ENCODE measurements at regions not wholly inside any gene's neighbourhood (a gene's known extent, or its start where the extent isn't known, plus 50 kb on each side); places are given as distances from the start of the nearest gene placed in this dataset.
"Not testable (repeated sequence)": the region's sequence is repeated elsewhere in the genome, so short reads cannot be mapped to it uniquely, and the experiment has no call there.

DNA sequence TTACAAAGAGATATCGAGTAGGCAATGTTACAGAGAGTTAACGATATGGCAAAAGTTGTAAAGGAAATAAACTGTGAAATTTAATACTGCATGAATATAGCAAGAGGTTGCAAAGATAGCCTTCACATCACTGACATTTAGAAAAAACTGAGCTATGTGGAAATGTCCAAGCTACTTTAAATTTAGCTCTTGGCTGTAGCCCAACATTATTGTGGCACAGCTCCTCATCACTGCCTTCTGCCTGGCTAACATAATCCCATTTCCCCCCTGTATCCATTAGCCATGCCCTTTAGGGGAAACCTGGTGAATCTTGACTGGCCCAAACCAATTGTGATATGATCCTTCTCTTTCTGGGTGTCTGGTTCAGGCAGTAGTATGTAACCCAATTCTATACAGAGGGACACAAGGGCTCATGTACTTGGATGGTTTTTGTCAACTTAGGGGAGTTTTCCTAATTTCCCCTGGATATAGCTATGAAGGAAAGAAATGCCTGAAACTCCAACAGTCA, 115.4 kb downstream of the PFDN4 start:
- intact Hi-C loops (cut with DNase I) = no loop called here
- DNase-seq = no peak

DNA sequence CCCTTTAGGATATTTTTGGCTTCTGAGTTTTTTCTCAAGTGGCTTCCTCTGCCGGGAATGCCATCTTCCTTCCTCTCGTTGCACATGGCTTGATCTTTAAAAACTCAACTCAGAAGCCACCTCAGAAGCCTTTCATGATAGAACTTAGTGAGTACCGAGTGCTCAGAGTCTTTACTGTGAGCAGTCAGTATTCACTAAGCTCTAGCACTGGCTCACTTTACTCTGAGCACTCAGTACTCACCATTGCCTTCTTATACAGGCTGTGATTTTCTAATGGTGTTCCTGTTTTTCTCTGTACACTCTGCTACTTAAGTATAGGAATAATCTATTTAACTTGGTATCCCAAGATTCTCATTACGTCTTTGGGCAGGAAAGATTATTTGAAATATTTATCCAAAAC, 116.2 kb downstream of the PFDN4 start:
- no peak for DNase-seq
- intact Hi-C loops (cut with DNase I) = no loop called here

DNA sequence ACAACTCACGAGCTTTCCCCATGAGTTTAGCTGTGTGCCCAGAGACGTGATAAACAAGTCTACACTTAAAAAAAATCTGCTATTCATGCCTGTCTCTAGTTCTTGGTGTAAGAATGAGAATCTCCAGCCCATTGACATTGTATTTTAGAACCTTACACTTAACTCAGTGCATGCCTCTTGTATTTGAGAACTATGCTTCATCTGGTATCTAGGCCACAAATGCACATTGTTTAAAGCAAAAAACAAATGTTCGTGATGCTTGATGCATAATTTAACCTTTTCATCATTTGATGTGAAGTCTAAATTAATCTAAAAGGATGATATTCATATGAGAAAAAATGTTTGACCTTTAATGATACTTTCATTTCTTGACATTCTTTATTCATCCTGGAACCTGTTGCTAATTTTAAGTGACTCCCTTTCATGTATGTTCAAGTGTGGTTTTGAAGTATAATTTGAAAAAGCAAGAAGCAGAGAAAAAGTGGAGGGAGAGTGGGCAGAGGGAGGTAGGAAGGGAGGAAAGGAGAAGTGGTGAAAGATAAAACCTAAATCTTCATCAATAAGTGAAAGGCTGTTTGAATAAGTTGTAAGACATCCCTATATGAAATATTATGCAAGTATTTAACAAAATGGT, 116.9 kb downstream of the PFDN4 start:
- intact Hi-C loops (cut with DNase I) = no loop called here

DNA sequence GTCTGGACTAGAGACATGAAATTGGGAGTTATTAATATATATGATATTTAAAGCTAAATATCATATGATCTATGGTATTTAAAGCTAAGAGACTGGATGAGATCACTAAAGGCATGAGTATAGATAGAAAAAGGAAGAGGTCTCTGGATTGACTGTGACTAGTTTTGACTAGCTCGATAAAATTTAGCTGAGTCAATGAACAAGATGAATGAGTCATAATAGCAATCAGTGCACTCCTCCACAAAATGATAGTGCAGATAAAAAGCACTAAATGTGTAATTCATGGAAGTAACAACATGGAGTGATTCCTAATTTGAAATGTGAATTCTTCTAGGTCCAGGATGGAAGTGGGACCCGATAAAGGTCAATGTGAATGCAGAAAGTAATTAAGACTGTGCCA, 127.4 kb downstream of the PFDN4 start:
- intact Hi-C loops (cut with DNase I) = no loop called here
- DNase-seq = no peak

More for the DNA sequence above, 116.9 kb downstream of the PFDN4 start:
- DNase-seq = no peak

- DNase-seq = no peak
- intact Hi-C loops (cut with DNase I) = no loop called here
These were observed 129.3 kb downstream of the PFDN4 start for GRCh38 chr20:54337144-54337543.

DNA sequence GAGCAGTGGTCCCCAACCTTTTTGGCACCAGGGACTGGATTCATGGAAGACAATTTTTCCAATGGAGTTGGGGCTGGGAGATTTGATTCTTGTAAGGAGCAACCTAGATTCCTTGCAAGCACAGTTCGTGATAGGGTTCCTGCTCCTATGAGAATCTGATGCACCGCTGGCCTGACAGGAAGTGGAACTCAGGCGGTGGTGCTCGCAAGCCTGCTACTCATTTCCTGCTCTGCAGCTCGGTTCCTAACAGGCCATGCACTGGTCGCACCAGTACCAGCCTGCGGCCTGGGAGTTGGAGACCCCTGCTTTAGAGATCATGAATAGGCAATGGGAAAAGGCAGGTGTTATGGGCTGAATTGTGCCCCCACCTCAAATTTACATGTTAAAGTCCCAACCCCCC, 131.2 kb downstream of the PFDN4 start:
- intact Hi-C loops (cut with DNase I) = no loop called here
- DNase-seq = no peak

DNA sequence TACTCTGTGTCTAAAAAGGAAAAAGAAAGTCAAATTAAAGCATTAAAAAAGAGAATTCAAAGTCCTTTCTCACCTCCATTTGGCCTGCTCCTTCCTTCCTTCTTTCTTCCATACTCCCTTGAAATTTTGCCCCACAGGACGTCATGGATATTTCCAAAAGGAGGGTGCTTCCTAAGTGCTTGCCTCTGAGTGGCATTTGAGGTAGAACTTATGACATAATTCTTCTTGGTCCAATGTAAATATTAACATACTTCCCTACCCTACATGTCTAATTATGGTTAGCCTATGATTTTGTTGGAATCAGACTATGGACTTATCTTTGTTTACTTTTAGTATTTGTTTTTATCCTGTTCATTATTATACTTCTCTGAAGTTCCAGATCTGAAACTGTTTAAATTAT, 132.3 kb downstream of the PFDN4 start:
- intact Hi-C loops (cut with DNase I) = no loop called here
- no peak for DNase-seq

GRCh38 chr20:54340667-54341081, 132.8 kb downstream of the PFDN4 start:
- intact Hi-C loops (cut with DNase I) = no loop called here
- no peak for DNase-seq

GRCh38 chr20:54342258-54342920, 133.0 kb upstream of the DOK5 start:
- DNase-seq = no peak
- intact Hi-C loops (cut with DNase I) = no loop called here

DNA sequence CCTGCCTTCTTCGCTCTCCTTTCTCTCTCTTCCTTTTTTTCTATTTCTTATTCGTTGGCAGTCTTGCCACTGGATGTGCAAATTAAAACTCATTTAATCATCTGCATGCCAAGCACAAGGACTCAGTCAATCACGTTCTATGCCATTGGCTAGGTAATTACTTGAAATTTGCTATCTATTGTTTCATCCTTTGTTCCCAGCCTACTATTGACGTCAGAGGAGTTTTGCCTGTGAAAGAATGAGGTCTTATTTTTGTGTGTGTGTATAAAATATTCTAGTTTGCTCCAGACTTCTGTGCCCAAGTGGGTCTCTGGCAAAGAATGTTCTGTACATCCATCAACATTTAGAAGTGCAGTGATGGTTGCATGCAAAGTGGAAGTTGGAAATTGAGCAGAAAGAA, 132.3 kb upstream of the DOK5 start:
- no peak for DNase-seq
- intact Hi-C loops (cut with DNase I) = no loop called here

DNA sequence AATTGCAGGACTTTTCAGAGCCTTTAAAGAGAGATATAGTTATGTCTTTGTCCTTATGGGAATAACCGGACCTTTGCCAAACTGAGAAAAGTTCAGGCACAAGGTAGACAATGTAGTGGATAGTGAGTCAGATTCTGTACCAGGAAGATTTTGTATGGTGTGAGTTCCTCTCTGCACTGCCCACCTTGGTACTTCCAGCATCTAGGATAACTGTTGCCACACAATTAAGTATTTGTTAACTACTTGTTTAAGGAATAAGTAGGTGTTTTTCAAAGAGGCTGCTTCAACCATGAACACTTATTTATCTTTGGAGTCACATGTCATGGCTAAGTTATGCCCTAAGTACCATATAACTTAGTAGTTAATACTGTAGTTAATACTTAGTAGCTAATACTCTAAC, 131.8 kb upstream of the DOK5 start:
- intact Hi-C loops (cut with DNase I) = no loop called here
- no peak for DNase-seq

DNA sequence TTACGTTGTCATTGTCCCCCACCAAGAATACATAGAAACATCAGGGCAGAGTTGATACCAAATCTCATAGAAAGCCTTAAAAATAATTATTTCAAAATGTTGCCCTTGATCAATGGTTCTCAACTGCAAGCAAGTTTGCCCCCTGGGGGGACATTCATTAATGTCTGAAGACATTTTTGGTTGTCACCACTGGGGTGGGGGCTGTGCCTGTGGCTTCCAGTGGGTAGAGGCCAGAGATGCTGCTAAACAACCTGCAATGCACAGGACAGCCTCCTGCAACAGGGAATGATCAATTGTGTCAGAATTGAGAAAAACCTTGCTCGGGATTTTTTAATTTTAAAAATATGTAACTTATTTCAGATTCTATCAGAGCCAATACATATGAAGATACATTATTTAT, 130.6 kb upstream of the DOK5 start:
- no peak for DNase-seq
- intact Hi-C loops (cut with DNase I) = no loop called here

GRCh38 chr20:54345301-54345724, 130.1 kb upstream of the DOK5 start:
- no peak for DNase-seq
- intact Hi-C loops (cut with DNase I) = no loop called here

DNA sequence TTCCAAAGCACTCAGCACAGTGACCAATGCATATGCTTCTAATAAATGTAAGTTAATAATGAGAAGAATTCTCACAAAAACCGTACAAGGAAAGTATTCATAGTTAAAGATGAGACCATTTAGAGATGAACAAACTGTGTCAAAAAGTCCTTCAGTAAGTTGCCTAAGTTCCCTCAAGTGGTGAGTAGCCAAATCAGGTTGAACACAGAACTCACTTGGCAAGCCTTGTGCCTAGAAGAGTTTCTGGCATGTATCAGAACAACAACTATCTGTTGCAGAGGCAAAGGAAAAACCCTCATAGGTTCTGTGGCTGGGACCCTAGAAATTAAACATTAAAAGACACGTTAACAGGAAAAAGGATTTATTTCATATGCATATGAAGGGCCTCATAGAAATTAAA, 129.6 kb upstream of the DOK5 start:
- intact Hi-C loops (cut with DNase I) = no loop called here
- DNase-seq = no peak

- DNase-seq = no peak
- intact Hi-C loops (cut with DNase I) = no loop called here
These were observed 129.1 kb upstream of the DOK5 start for GRCh38 chr20:54346276-54346675.

DNA sequence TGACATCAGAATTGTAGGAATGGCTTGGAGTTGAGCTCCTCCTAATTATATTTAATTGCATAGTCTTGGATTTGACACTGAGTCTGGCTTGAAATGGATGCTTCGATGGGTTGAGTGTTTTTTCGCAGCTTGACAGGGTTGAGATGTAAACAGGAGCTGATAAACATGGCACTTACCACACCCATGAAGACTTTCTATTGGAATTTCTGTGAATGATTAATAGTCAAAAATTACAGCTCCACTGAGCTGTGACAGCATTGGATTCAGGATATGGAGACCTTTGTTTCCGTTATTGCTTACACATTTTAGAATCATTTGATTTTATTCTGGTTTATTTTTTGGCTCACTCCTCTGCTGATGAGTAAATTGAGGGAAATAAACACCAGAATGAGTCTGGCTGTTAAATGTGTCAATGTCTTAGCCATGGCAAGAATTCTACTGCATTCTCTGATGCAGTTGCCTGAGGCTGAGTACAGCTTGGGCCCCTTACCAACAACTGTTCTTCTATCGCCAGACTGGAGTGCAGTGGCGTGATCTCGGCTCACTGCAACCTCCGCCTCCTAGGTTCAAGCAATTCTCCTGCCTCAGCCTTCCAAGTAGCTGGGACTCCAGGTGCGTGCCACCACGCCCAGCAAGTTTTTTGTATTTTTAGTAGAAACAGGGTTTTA, 128.1 kb upstream of the DOK5 start:
- intact Hi-C loops (cut with DNase I) = no loop called here
- DNase-seq = no peak

DNA sequence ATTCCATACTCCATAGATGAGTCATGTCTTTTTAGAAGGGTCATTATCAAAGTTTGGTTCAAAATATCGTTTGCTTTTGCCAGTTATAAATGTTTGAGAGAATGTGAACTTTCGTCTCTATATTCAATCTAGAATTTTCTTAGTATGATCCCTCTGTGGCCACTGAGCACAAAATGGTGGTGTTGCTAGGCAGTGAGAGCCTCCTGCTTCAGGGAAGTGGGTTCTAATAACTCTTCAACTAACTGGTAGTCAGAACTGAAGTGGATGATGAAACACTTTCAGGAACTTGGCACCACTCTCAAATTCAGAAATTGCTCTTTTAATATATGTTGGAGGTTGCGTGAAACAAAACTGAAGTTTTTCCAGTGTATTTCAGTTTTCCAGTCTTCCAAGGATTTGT, 125.0 kb upstream of the DOK5 start:
- DNase-seq = no peak
- intact Hi-C loops (cut with DNase I) = no loop called here

DNA sequence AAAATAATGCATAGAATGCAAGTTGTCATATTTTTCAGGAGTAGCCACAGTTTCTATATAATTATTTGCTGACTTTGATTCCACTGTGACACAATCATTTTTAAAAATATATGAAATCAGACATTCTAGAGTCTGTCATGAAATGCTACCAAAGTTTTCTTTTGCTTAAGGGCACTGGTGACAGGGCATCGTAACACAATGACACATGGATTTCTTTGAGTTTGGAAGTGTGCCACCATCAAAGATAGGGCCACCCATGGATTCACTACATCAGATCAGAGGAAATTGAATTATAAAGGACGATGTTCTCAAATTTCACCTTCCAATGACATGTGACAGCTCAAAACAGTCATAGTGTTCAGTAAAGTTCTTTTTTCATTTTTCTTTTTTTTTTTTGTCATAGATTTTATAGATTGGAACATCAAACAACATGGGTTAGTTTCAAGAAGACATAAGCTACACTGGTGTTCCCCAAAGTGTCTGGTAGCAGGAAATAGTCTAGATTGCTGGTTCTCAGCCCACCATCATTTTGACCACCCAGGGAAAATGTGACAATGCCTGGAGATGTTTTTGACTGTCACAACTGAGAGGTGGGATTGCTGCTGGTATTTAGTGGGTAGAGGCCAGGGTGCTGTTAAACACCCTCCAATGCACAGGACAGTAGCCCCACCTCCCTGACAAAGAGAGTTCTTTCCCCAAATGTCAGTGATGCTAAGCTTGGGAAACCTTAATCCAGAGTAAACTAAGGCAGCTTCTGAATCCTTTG, 123.8 kb upstream of the DOK5 start:
- DNase-seq = no peak
- intact Hi-C loops (cut with DNase I) = no loop called here

- DNase-seq; intact Hi-C loops (cut with DNase I): not testable (repeated sequence)
These were observed 122.9 kb upstream of the DOK5 start for GRCh38 chr20:54352541-54352940.

- intact Hi-C loops (cut with DNase I) = no loop called here
- DNase-seq = no peak
These were observed 122.1 kb upstream of the DOK5 start for GRCh38 chr20:54353292-54353691.

- intact Hi-C loops (cut with DNase I) = no loop called here
- DNase-seq = no peak
These were observed 119.6 kb upstream of the DOK5 start for GRCh38 chr20:54355631-54356280.
